Common myeloid progenitor, CD34-positive (primary cell): ENCODE measurements at regions not wholly inside any gene's neighbourhood (a gene's known extent, or its start where the extent isn't known, plus 50 kb on each side); places are given as distances from the start of the nearest gene placed in this dataset.

Source experiments
- CTCF ChIA-PET: fragments of 350-600 bp; sonication (Branson Sonifier 250); formaldehyde crosslinking; loops from one replicate; lab custom pipeline; 2021; ENCODE audit warnings: antibody characterized with exemption; lab: Charles Lee
- POLR2A ChIA-PET: fragments of 350-600 bp; sonication (Branson Sonifier 250); formaldehyde crosslinking; loops from one replicate; lab custom pipeline; 2021; ENCODE audit warnings: antibody characterized with exemption; lab: Charles Lee
- DNase-seq, 3 donors: peaks; one replicate each; pipeline versions ENCODE4 v3.0.0 to v3.0.0-alpha.2; 2013
- H3K27ac ChIP-seq, 2 experiments: 1 replicate in 1 of 2; 2 replicates in 1 of 2; pipeline ENCODE4 v1.7.0; 2013; ENCODE audit warnings: inconsistent platforms in 2 of 2, low read length in 2 of 2, mild to moderate bottlenecking in 2 of 2, low read depth in 1 of 2, moderate library complexity in 1 of 2; ENCODE audit not compliant: severe bottlenecking in 2 of 2, insufficient read depth in 1 of 2, poor library complexity in 1 of 2
- H3K27me3 ChIP-seq, 5 experiments: replicated peaks in 2 of 5; 1 replicate in 3 of 5; 2 replicates in 2 of 5; pipeline versions ENCODE4 v1.6.1 to v1.7.0; 2013; ENCODE audit warnings: low read length in 4 of 5, mild to moderate bottlenecking in 2 of 5, moderate library complexity in 2 of 5, inconsistent platforms in 1 of 5; ENCODE audit not compliant: insufficient read depth in 5 of 5, control insufficient read depth in 4 of 5
- H3K36me3 ChIP-seq, 4 experiments: 1 replicate in 2 of 4; 2 replicates in 2 of 4; pipeline versions ENCODE4 v1.6.1 to v1.7.0; 2013; ENCODE audit warnings: low read length in 3 of 4, control low read depth in 1 of 4, mild to moderate bottlenecking in 1 of 4; ENCODE audit not compliant: control insufficient read depth in 4 of 4, insufficient read depth in 4 of 4
- H3K4me1 ChIP-seq, 4 experiments: 1 replicate in 3 of 4; 2 replicates in 1 of 4; pipeline versions ENCODE4 v1.6.1 to v1.7.1; 2013; ENCODE audit warnings: low read length in 3 of 4, mild to moderate bottlenecking in 3 of 4, control low read depth in 1 of 4, inconsistent platforms in 1 of 4, moderate library complexity in 1 of 4; ENCODE audit not compliant: control insufficient read depth in 4 of 4, insufficient read depth in 4 of 4; ENCODE audit errors: control extremely low read depth in 1 of 4
- H3K4me3 ChIP-seq, 7 experiments: 1 replicate in 4 of 7; 2 replicates in 3 of 7; pipeline versions ENCODE4 v1.5.1 to v1.7.0; 2013; ENCODE audit warnings: mild to moderate bottlenecking in 7 of 7, low read length in 6 of 7, moderate library complexity in 6 of 7, inconsistent platforms in 2 of 7, low read depth in 2 of 7, control low read depth in 1 of 7; ENCODE audit not compliant: insufficient read depth in 4 of 7, control insufficient read depth in 1 of 7; ENCODE audit errors: extremely low read depth in 1 of 7
- H3K9me3 ChIP-seq, 5 experiments: 1 replicate in 4 of 5; 2 replicates in 1 of 5; pipeline versions ENCODE4 v1.6.1 to v1.7.1; 2013; ENCODE audit warnings: low read length in 4 of 5, mild to moderate bottlenecking in 2 of 5, inconsistent platforms in 1 of 5, low read depth in 1 of 5, moderate library complexity in 1 of 5; ENCODE audit not compliant: control insufficient read depth in 4 of 5, insufficient read depth in 2 of 5; ENCODE audit errors: control extremely low read depth in 1 of 5
- WGBS: methylation state at CpG from one replicate; pipeline ENCODE4 v1.1.5; 2013; ENCODE audit not compliant: insufficient coverage; 5-methylcytosine and 5-hydroxymethylcytosine counted together

DNA sequence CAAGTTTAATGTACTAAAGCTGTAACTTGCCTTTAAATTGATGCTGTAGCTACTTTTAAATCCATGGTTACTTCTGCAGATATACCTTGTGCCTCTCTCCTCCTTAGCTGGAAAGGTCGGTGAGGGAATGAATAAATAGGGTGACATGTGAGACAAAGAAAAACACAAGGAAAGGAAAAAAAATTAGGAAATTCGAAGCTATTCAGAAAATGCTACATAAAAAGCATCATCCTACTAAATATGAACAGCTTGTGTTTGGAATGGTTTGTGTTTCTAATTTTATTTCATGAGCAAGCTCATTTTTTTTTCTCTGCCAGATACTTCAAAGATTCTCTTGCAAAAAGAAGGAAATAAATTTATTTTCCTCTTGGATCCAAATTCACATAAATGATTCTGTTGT, 186.3 kb upstream of the NUDT4 start:
- no CpG with 5 or more reads among the region's 2 CpGs for WGBS
- H3K36me3 ChIP-seq, result no peaks in the 10 kb centered on the region
- no peak overlapping the region for H3K4me3 ChIP-seq
- H3K27ac ChIP-seq, result no peak overlapping the region
- H3K4me1 ChIP-seq, result no peaks in the 10 kb centered on the region
- POLR2A ChIA-PET, result no interaction called here
- CTCF ChIA-PET, result no interaction called here
- H3K9me3 ChIP-seq, result peaks cover 0 to 12% (median 3%) of the 10 kb centered on the region in 5 experiments
- no peaks in the 10 kb centered on the region for H3K27me3 ChIP-seq
- no peak for DNase-seq

- Histone ChIP-seq H3K27me3 (no peaks in the 10 kb centered on the region), H3K36me3 (no peaks in the 10 kb centered on the region), H3K4me1 (no peaks in the 10 kb centered on the region), H3K27ac (no peak overlapping the region), H3K4me3 (no peak overlapping the region), H3K9me3 (peaks cover 0 to 12% (median 3%) of the 10 kb centered on the region in 5 experiments)
- POLR2A ChIA-PET, result no interaction called here
- DNase-seq, result no peak
- CTCF ChIA-PET, result no interaction called here
- 98% methylated on average over 8 of the region's 8 CpGs for WGBS
Observed at GRCh38 chr12:93191956-93192355, 185.8 kb upstream of the NUDT4 start.

DNA sequence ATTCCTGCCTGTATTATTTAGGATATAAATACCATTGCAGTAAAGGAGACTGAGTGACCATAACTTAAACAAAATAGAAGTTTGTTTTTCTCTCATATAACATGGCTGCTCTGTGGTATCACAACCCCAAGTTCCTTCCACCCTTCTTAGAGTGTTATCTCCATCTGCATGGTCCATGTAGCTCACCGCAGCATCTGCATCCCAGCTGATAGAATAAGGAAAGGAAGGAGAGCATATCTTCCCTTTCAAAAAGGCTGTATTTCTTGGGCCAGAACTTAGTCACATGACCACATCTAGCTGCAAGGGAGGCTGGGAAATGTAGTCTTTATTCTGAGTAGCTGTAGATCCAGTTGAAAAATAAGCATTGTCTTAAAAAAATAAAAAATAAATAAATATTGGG, 184.8 kb upstream of the NUDT4 start:
- H3K9me3 ChIP-seq, result peaks cover 0 to 12% (median 3%) of the 10 kb centered on the region in 5 experiments
- ChIA-PET CTCF (no interaction called here), POLR2A (no interaction called here)
- no peak overlapping the region for H3K27ac ChIP-seq
- 100% methylated on average over 1 of the region's 1 CpG for WGBS
- no peaks in the 10 kb centered on the region for H3K36me3 ChIP-seq
- H3K4me1 ChIP-seq, result no peaks in the 10 kb centered on the region
- peak; percentile 15 to 64 (median 47) for DNase-seq
- H3K27me3 ChIP-seq, result no peaks in the 10 kb centered on the region
- no peak overlapping the region for H3K4me3 ChIP-seq

DNA sequence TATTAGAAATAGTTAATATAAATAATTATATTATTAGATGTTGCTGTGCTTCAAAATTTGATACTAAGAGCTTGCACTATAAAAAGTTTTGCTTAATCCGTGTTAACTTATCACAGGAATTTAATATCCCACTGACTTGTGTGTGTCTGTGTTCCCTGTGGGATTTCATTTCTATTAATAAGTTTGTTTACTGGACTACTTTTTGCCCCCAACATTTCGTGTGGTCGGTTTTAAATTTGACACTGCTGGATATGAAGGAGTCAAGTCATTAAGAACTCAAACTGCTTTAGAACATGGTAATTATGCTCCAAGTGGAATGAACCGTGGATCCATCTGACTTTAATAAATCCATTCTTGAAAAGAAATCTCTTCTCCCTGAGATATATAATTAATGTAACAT, 182.2 kb upstream of the NUDT4 start:
- no peak for DNase-seq
- H3K36me3 ChIP-seq, result no peaks in the 10 kb centered on the region
- H3K27me3 ChIP-seq, result no peaks in the 10 kb centered on the region
- H3K4me1 ChIP-seq, result no peaks in the 10 kb centered on the region
- ChIA-PET CTCF (no interaction called here), POLR2A (no interaction called here)
- no peak overlapping the region for H3K27ac ChIP-seq
- WGBS, result 100% methylated on average over 2 of the region's 4 CpGs
- peaks cover 0 to 12% (median 3%) of the 10 kb centered on the region in 5 experiments for H3K9me3 ChIP-seq
- H3K4me3 ChIP-seq, result no peak overlapping the region

DNA sequence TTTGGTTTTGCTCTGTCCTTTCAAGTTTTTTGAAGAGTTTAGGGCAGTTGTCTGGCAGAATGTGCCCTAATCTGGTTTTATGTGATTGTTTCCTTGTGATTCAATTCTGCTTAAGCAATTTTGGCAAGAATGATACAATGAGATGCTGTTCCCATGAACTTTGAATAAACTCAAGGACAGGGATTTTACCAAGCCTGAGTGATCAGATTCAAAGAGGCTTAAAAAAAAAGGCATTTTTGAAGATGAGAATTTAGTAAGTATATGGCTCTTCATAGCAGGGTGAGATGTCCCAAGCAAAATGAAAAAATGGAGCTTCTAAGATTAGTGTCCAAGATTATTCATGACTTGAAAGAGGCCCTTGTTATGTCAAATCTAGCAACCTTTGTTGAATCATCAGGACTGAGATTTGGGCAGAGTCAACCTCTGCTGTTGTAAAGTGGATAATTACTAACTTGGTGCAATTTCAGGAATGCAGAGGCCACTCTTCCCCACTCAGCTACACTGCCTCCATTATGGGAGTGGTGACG, 180.6 kb upstream of the NUDT4 start:
- Histone ChIP-seq H3K4me3 (no peak overlapping the region), H3K36me3 (no peaks in the 10 kb centered on the region), H3K4me1 (no peaks in the 10 kb centered on the region), H3K27me3 (no peaks in the 10 kb centered on the region), H3K27ac (no peak overlapping the region), H3K9me3 (peaks cover 0 to 12% (median 3%) of the 10 kb centered on the region in 5 experiments)
- no CpG with 5 or more reads among the region's 1 CpG for WGBS
- DNase-seq, result no peak
- POLR2A ChIA-PET, result no interaction called here
- CTCF ChIA-PET, result interaction anchor here (0.6 kb wide), 1 partner anchor 514 kb away, joined by 4 read pairs; no protein-coding TSS in a partner anchor

DNA sequence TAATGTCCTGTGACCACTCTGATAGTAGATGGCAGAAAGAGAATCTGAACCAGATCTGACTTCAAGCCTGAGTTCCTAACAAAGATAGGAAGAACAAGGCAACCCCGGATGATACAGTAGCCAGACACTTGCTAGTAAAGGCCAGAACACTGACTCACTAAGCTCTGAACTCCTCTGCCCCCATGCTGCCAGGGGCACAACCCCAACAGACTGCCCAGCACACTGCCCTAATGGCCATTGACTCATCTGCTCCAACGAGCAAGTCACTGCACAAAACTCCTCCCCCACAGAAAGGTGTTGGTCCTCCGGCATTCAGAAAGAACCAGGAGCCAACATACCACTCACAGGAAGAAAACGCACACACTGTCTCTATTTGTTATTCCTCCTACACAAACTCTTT, 179.6 kb upstream of the NUDT4 start:
- 90% methylated on average over 2 of the region's 4 CpGs for WGBS
- ChIA-PET POLR2A (no interaction called here), CTCF (no interaction called here)
- Histone ChIP-seq H3K4me1 (no peaks in the 10 kb centered on the region), H3K9me3 (peaks cover 0 to 7% (median 0%) of the 10 kb centered on the region in 5 experiments), H3K36me3 (no peaks in the 10 kb centered on the region), H3K4me3 (no peak overlapping the region), H3K27ac (no peak overlapping the region), H3K27me3 (no peaks in the 10 kb centered on the region)
- DNase-seq, result no peak

GRCh38 chr12:93199831-93200236, 177.9 kb upstream of the NUDT4 start:
- no peaks in the 10 kb centered on the region for H3K27me3 ChIP-seq
- no peak overlapping the region for H3K4me3 ChIP-seq
- WGBS, result 100% methylated on average over 2 of the region's 2 CpGs
- no peaks in the 10 kb centered on the region for H3K9me3 ChIP-seq
- POLR2A ChIA-PET, result no interaction called here
- no peak for DNase-seq
- CTCF ChIA-PET, result interaction anchor here (0.7 kb wide), 1 partner anchor 181 kb away, joined by 3 read pairs; no protein-coding TSS in a partner anchor
- H3K27ac ChIP-seq, result no peak overlapping the region
- no peaks in the 10 kb centered on the region for H3K4me1 ChIP-seq
- H3K36me3 ChIP-seq, result no peaks in the 10 kb centered on the region
